ENCODE measurements at regions not wholly inside any gene's neighbourhood (a gene's known extent, or its start where the extent isn't known, plus 50 kb on each side); places are given as distances from the start of the nearest gene placed in this dataset.

- TF ChIP-seq CTCF (IDR thresholded peaks at IDR 0.05): no peak
- no peak for TF ChIP-seq POLR2A (IDR thresholded peaks at IDR 0.05)
These were observed 94.8 kb upstream of the SPATA31C2 start for GRCh38 chr9:88233091-88233490.

Measured in esophagus squamous epithelium (tissue), 4 donors.